Neural cell (in vitro differentiated cells): ENCODE measurements at regions not wholly inside any gene's neighbourhood (a gene's known extent, or its start where the extent isn't known, plus 50 kb on each side); places are given as distances from the start of the nearest gene placed in this dataset.

Experiments
- H2AFZ ChIP-seq: fragments of 200-600, 300-800 bp; sonication (generic), shearing (Covaris generic); 2 replicates; pipeline ENCODE4 v1.6.0; 2014; ENCODE audit warnings: low read depth, mild to moderate bottlenecking, antibody characterized with exemption, low read length, moderate library complexity
- H3F3A ChIP-seq: fragments of 200-600 bp; shearing (Covaris generic); 2 replicates; pipeline ENCODE4 v1.6.1; 2016; ENCODE audit warnings: mild to moderate bottlenecking, moderate library complexity, mixed read lengths, antibody characterized with exemption, low read length; ENCODE audit not compliant: insufficient read depth, poor library complexity, severe bottlenecking
- H3K27ac ChIP-seq: fragments of 200-600, 300-800 bp; sonication (generic), shearing (Covaris generic); 2 replicates; pipeline ENCODE4 v1.5.1; 2014; ENCODE audit warnings: mild to moderate bottlenecking, low read length, moderate library complexity
- H3K27me3 ChIP-seq: fragments of 300-800, 200-600 bp; sonication (generic), shearing (Covaris generic); 2 replicates; pipeline ENCODE4 v1.6.0; 2014; ENCODE audit warnings: mild to moderate bottlenecking, low read depth, low read length, moderate library complexity; ENCODE audit not compliant: insufficient read depth
- H3K36me3 ChIP-seq: fragments of 300-800, 200-600 bp; sonication (generic), shearing (Covaris generic); 2 replicates; pipeline ENCODE4 v1.5.1; 2014; ENCODE audit warnings: mild to moderate bottlenecking, antibody characterized with exemption, low read length, moderate library complexity; ENCODE audit not compliant: insufficient read depth
- H3K4me2 ChIP-seq: fragments of 300-800, 200-600 bp; sonication (generic), shearing (Covaris generic); 2 replicates; pipeline ENCODE4 v1.6.0; 2014; ENCODE audit warnings: mild to moderate bottlenecking, low read length
- H3K4me3 ChIP-seq: fragments of 300-800, 200-600 bp; sonication (generic), shearing (Covaris generic); 2 replicates; pipeline ENCODE4 v1.5.1; 2014; ENCODE audit warnings: mild to moderate bottlenecking, low read length, moderate library complexity
- H3K79me2 ChIP-seq: fragments of 200-600 bp; shearing (Covaris generic); replicated peaks from 2 replicates; pipeline ENCODE4 v1.6.0; 2014; ENCODE audit warnings: mild to moderate bottlenecking, low read length, moderate library complexity; ENCODE audit not compliant: insufficient read depth
- H3K9ac ChIP-seq: fragments of 300-800, 200-600 bp; sonication (generic), shearing (Covaris generic); 2 replicates; pipeline ENCODE4 v1.6.1; 2016; ENCODE audit warnings: mild to moderate bottlenecking, low read length, mixed read lengths
- H3K9me2 ChIP-seq: fragments of 200-600 bp; shearing (Covaris generic); 2 replicates; pipeline ENCODE4 v1.6.1; 2016; ENCODE audit warnings: mild to moderate bottlenecking, low read length, mixed read lengths; ENCODE audit not compliant: insufficient read depth
- H3K9me3 ChIP-seq: fragments of 200-600, 300-800 bp; sonication (generic), shearing (Covaris generic); 2 replicates; pipeline ENCODE4 v1.6.1; 2016; ENCODE audit warnings: mild to moderate bottlenecking, mixed run types, low read length, moderate library complexity, mixed read lengths
- H4K20me1 ChIP-seq: fragments of 200-600 bp; shearing (Covaris generic); 2 replicates; pipeline ENCODE4 v1.6.1; 2016; ENCODE audit warnings: mild to moderate bottlenecking, mixed run types; ENCODE audit not compliant: insufficient read depth
- EP300 ChIP-seq: fragments of 450-650 bp; conservative IDR thresholded peaks from 2 replicates; pipeline ENCODE4 v1.6.1; 2014; ENCODE audit warnings: antibody characterized with exemption, mild to moderate bottlenecking, moderate library complexity; ENCODE audit not compliant: poor library complexity, severe bottlenecking
- EZH2 ChIP-seq: fragments of 200-600, 300-800 bp; shearing (Covaris generic), sonication (generic); IDR thresholded peaks from 2 replicates; pipeline ENCODE4 v1.6.1; 2014; ENCODE audit warnings: antibody characterized with exemption, low read length, borderline replicate concordance, mild to moderate bottlenecking; ENCODE audit not compliant: insufficient read depth, poor library complexity, severe bottlenecking
- MXI1 ChIP-seq: fragments of 450-650 bp; conservative IDR thresholded peaks from 2 replicates; pipeline ENCODE4 v1.6.1; 2014; ENCODE audit warnings: antibody characterized with exemption, mild to moderate bottlenecking; ENCODE audit not compliant: poor library complexity, severe bottlenecking
- POLR2AphosphoS5 ChIP-seq: IDR thresholded peaks from 2 replicates; pipeline ENCODE4 v1.6.1; 2012
- RAD21 ChIP-seq: fragments of 450-650 bp; conservative IDR thresholded peaks from 2 replicates; pipeline ENCODE4 v1.6.1; 2014; ENCODE audit warnings: antibody characterized with exemption, mild to moderate bottlenecking, moderate library complexity
- SMC3 ChIP-seq: fragments of 450-650 bp; conservative IDR thresholded peaks from 2 replicates; pipeline ENCODE4 v1.6.1; 2014; ENCODE audit warnings: antibody characterized with exemption, mild to moderate bottlenecking, moderate library complexity; ENCODE audit not compliant: poor library complexity
- TAF1 ChIP-seq: IDR thresholded peaks from 2 replicates; pipeline ENCODE4 v1.6.1; 2012; ENCODE audit warnings: low read depth
- TF ChIP-seq, protein P1 (sequence below): fragments of 450-650 bp; IDR thresholded peaks from 2 replicates; pipeline ENCODE4 v1.5.1; 2014; ENCODE audit warnings: antibody characterized with exemption, mild to moderate bottlenecking, moderate library complexity; ENCODE audit not compliant: poor library complexity, severe bottlenecking
- TF ChIP-seq, protein P2 (sequence below): IDR thresholded peaks from 2 replicates; pipeline ENCODE4 v1.6.1; 2012; ENCODE audit warnings: borderline replicate concordance

DNA sequence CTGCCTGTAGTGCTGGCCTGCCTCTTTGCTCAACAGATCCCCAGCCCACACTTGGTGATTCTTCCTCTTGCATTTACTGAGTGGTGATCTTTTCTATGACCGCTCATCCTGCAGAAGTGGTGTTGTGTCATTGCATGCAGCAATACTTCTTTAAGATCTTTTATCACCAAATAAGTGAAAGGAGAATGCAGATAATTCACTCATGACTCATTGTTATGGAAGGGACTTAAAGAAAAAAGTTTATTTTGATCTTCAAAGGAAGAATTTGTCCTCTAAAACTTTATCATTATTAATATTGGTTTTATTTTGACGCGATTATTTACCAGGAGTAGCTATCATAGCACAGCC lies 489.1 kb upstream of the CELF2 start:
- Histone ChIP-seq H3K9me3 (no peaks in the 10 kb centered on the region), H4K20me1 (no peaks in the 10 kb centered on the region), H3K36me3 (no peaks in the 10 kb centered on the region), H3K9ac (no peak overlapping the region), H3K27ac (no peak overlapping the region), H3K4me3 (no peak overlapping the region), H3K27me3 (no peaks in the 10 kb centered on the region), H3K9me2 (no peaks in the 10 kb centered on the region), H2AFZ (no peak overlapping the region), H3K4me2 (no peak overlapping the region), H3K79me2 (no peaks in the 10 kb centered on the region), H3F3A (no peaks in the 10 kb centered on the region)
- TF ChIP-seq, protein P1, sequence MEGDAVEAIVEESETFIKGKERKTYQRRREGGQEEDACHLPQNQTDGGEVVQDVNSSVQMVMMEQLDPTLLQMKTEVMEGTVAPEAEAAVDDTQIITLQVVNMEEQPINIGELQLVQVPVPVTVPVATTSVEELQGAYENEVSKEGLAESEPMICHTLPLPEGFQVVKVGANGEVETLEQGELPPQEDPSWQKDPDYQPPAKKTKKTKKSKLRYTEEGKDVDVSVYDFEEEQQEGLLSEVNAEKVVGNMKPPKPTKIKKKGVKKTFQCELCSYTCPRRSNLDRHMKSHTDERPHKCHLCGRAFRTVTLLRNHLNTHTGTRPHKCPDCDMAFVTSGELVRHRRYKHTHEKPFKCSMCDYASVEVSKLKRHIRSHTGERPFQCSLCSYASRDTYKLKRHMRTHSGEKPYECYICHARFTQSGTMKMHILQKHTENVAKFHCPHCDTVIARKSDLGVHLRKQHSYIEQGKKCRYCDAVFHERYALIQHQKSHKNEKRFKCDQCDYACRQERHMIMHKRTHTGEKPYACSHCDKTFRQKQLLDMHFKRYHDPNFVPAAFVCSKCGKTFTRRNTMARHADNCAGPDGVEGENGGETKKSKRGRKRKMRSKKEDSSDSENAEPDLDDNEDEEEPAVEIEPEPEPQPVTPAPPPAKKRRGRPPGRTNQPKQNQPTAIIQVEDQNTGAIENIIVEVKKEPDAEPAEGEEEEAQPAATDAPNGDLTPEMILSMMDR = no peak
- TF ChIP-seq EZH2 = no peak
- TF ChIP-seq, protein P2, sequence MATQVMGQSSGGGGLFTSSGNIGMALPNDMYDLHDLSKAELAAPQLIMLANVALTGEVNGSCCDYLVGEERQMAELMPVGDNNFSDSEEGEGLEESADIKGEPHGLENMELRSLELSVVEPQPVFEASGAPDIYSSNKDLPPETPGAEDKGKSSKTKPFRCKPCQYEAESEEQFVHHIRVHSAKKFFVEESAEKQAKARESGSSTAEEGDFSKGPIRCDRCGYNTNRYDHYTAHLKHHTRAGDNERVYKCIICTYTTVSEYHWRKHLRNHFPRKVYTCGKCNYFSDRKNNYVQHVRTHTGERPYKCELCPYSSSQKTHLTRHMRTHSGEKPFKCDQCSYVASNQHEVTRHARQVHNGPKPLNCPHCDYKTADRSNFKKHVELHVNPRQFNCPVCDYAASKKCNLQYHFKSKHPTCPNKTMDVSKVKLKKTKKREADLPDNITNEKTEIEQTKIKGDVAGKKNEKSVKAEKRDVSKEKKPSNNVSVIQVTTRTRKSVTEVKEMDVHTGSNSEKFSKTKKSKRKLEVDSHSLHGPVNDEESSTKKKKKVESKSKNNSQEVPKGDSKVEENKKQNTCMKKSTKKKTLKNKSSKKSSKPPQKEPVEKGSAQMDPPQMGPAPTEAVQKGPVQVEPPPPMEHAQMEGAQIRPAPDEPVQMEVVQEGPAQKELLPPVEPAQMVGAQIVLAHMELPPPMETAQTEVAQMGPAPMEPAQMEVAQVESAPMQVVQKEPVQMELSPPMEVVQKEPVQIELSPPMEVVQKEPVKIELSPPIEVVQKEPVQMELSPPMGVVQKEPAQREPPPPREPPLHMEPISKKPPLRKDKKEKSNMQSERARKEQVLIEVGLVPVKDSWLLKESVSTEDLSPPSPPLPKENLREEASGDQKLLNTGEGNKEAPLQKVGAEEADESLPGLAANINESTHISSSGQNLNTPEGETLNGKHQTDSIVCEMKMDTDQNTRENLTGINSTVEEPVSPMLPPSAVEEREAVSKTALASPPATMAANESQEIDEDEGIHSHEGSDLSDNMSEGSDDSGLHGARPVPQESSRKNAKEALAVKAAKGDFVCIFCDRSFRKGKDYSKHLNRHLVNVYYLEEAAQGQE = no peak
- TF ChIP-seq RAD21 = no peak
- TF ChIP-seq TAF1 = no peak
- TF ChIP-seq MXI1 = no peak
- TF ChIP-seq EP300 = no peak
- TF ChIP-seq SMC3 = no peak
- no peak for TF ChIP-seq POLR2AphosphoS5

DNA sequence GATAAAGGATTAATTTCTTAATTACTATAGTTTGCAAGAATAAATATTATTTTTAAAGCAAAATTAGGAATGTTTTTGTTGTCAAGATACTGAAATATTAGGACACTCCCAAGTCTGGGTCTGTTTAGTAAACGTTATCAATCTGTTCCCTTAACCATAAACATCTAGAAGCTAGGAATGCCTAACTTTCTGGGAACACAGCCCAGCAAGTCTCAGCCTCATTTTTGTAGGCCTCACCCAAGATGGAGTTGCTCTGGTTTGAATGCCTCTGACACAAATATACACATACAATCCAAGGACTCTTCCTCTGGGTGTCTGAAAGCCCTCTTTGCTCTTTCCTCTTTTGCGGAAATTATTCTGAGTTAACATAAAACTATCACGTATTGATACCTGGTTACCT lies 487.4 kb upstream of the CELF2 start:
- no peaks in the 10 kb centered on the region for H3K27me3 ChIP-seq
- H3K79me2 ChIP-seq = no peaks in the 10 kb centered on the region
- H3K4me2 ChIP-seq = no peak overlapping the region
- no peak overlapping the region for H2AFZ ChIP-seq
- no peak overlapping the region for H3K27ac ChIP-seq
- no peak overlapping the region for H3K4me3 ChIP-seq
- H3K9me3 ChIP-seq = no peaks in the 10 kb centered on the region
- no peaks in the 10 kb centered on the region for H4K20me1 ChIP-seq
- no peak for TF ChIP-seq MXI1
- no peak for TF ChIP-seq EP300
- TF ChIP-seq RAD21 = no peak
- TF ChIP-seq SMC3 = no peak
- TF ChIP-seq POLR2AphosphoS5 = no peak
- TF ChIP-seq EZH2 = no peak
- TF ChIP-seq, protein P1 = no peak
- TF ChIP-seq, protein P2 = no peak
- TF ChIP-seq TAF1 = no peak
- H3K36me3 ChIP-seq = no peaks in the 10 kb centered on the region
- no peaks in the 10 kb centered on the region for H3K9me2 ChIP-seq
- H3K9ac ChIP-seq = no peak overlapping the region
- no peaks in the 10 kb centered on the region for H3F3A ChIP-seq
